Liver (tissue), 8 donors: ENCODE measurements at regions not wholly inside any gene's neighbourhood (a gene's known extent, or its start where the extent isn't known, plus 50 kb on each side); places are given as distances from the start of the nearest gene placed in this dataset.

Experiments
- DNase-seq: peaks from one replicate; pipeline ENCODE4 v3.0.0-alpha.2; 2017; ENCODE audit warnings: low spot score
- H3K27ac ChIP-seq, 2 donors: one replicate each; pipeline ENCODE4 v1.7.0; 2013; ENCODE audit warnings: inconsistent platforms in 2 of 2, low read length in 2 of 2, control low read depth in 1 of 2, low read depth in 1 of 2, mild to moderate bottlenecking in 1 of 2
- H3K27me3 ChIP-seq, 4 donors: one replicate each; pipeline versions ENCODE4 v1.6.1 to v1.7.0; 2013; ENCODE audit warnings: low read length in 3 of 4, inconsistent platforms in 1 of 4, mild to moderate bottlenecking in 1 of 4, moderate library complexity in 1 of 4; ENCODE audit not compliant: control insufficient read depth in 4 of 4, insufficient read depth in 4 of 4
- H3K36me3 ChIP-seq, 4 donors: one replicate each; pipeline versions ENCODE4 v1.6.1 to v1.7.0; 2013; ENCODE audit warnings: low read length in 3 of 4, mild to moderate bottlenecking in 3 of 4, low read depth in 1 of 4, moderate library complexity in 1 of 4; ENCODE audit not compliant: control insufficient read depth in 4 of 4, insufficient read depth in 3 of 4
- H3K4me1 ChIP-seq, 4 donors: one replicate each; pipeline versions ENCODE4 v1.6.1 to v1.7.0; 2013; ENCODE audit warnings: low read length in 3 of 4, mild to moderate bottlenecking in 3 of 4, moderate library complexity in 1 of 4; ENCODE audit not compliant: control insufficient read depth in 4 of 4, insufficient read depth in 4 of 4
- H3K4me3 ChIP-seq, 3 donors: one replicate each; pipeline versions ENCODE4 v1.6.1 to v1.7.0; 2013; ENCODE audit warnings: low read length in 3 of 3, control low read depth in 1 of 3, low read depth in 1 of 3, mild to moderate bottlenecking in 1 of 3
- H3K9ac ChIP-seq, 2 donors: one replicate each; pipeline ENCODE4 v1.7.0; 2013; ENCODE audit warnings: low read length in 2 of 2, mild to moderate bottlenecking in 2 of 2, moderate library complexity in 2 of 2, control low read depth in 1 of 2, low read depth in 1 of 2
- H3K9me3 ChIP-seq, 4 donors: one replicate each; pipeline versions ENCODE4 v1.6.1 to v1.7.0; 2013; ENCODE audit warnings: low read length in 3 of 4; ENCODE audit not compliant: control insufficient read depth in 4 of 4
- EGR1 ChIP-seq, 2 donors: IDR thresholded peaks; 2 replicates each; pipeline ENCODE4 v1.6.1; 2016 to 2018; ENCODE audit warnings: antibody characterized with exemption in 2 of 2, low read depth in 2 of 2
- FOXA1 ChIP-seq: IDR thresholded peaks from 2 replicates; pipeline ENCODE4 v1.6.1; 2016; ENCODE audit warnings: antibody characterized with exemption
- GABPA ChIP-seq, 2 donors: IDR thresholded peaks in 1 of 2; conservative IDR thresholded peaks in 1 of 2; 2 replicates each; pipeline ENCODE4 v1.6.1; 2016; ENCODE audit warnings: antibody characterized with exemption in 2 of 2, mild to moderate bottlenecking in 1 of 2, moderate library complexity in 1 of 2
- HNF4A ChIP-seq, 2 donors: conservative IDR thresholded peaks; 2 replicates each; pipeline ENCODE4 v1.6.1; 2016; ENCODE audit warnings: antibody characterized with exemption in 2 of 2, mild to moderate bottlenecking in 2 of 2
- HNF4G ChIP-seq: IDR thresholded peaks from 2 replicates; pipeline ENCODE4 v1.6.1; 2016; ENCODE audit warnings: antibody characterized with exemption
- JUND ChIP-seq, 2 donors: IDR thresholded peaks; 2 replicates each; pipeline ENCODE4 v1.6.1; 2016; ENCODE audit warnings: antibody characterized with exemption in 2 of 2
- NR2F2 ChIP-seq: IDR thresholded peaks from 2 replicates; pipeline ENCODE4 v1.6.1; 2016; ENCODE audit warnings: antibody characterized with exemption
- RAD21 ChIP-seq, 2 donors: IDR thresholded peaks; 2 replicates each; pipeline ENCODE4 v1.6.1; 2016; ENCODE audit warnings: antibody characterized with exemption in 2 of 2, mild to moderate bottlenecking in 2 of 2
- RXRA ChIP-seq, 2 donors: IDR thresholded peaks; 2 replicates each; pipeline ENCODE4 v1.6.1; 2017 to 2018; ENCODE audit warnings: antibody characterized with exemption in 2 of 2, mild to moderate bottlenecking in 1 of 2
- SP1 ChIP-seq: IDR thresholded peaks from 2 replicates; pipeline ENCODE4 v1.6.1; 2018; ENCODE audit warnings: antibody characterized with exemption, mild to moderate bottlenecking
- TAF1 ChIP-seq: conservative IDR thresholded peaks from 2 replicates; pipeline ENCODE4 v1.6.1; 2016; ENCODE audit warnings: antibody characterized with exemption, mild to moderate bottlenecking
- YY1 ChIP-seq: IDR thresholded peaks from 2 replicates; pipeline ENCODE4 v1.6.1; 2016; ENCODE audit warnings: antibody characterized with exemption, mild to moderate bottlenecking
- WGBS: extraction: QIAGEN DNeasy Blood & Tissue Kit; methylation state at CpG from one replicate; pipeline ENCODE4 v1.1.7; 2013; 5-methylcytosine and 5-hydroxymethylcytosine counted together
- TF ChIP-seq, protein P1 (sequence below): IDR thresholded peaks from 2 replicates; pipeline ENCODE4 v1.6.1; 2016; ENCODE audit warnings: antibody characterized with exemption
- TF ChIP-seq, protein P2 (sequence below): IDR thresholded peaks from 2 replicates; pipeline ENCODE4 v1.6.1; 2016; ENCODE audit warnings: antibody characterized with exemption, mild to moderate bottlenecking
- TF ChIP-seq, protein P3 (sequence below): fragments of 150-350 bp; IDR thresholded peaks from 2 replicates; pipeline ENCODE4 v1.5.1; 2017; ENCODE audit warnings: improper control_type of control experiment, low read depth, low read length; ENCODE audit not compliant: missing input control
- TF ChIP-seq, protein P4 (sequence below): IDR thresholded peaks from 2 replicates; pipeline ENCODE4 v1.6.1; 2016; ENCODE audit warnings: antibody characterized with exemption
- TF ChIP-seq, protein P5 (sequence below): IDR thresholded peaks from 2 replicates; pipeline ENCODE4 v1.6.1; 2016; ENCODE audit warnings: antibody characterized with exemption
- donor health status: healthy.
- donor health status: healthy.
- donor health status: healthy.
- donor health status: healthy.
- donor health status: healthy.

DNA sequence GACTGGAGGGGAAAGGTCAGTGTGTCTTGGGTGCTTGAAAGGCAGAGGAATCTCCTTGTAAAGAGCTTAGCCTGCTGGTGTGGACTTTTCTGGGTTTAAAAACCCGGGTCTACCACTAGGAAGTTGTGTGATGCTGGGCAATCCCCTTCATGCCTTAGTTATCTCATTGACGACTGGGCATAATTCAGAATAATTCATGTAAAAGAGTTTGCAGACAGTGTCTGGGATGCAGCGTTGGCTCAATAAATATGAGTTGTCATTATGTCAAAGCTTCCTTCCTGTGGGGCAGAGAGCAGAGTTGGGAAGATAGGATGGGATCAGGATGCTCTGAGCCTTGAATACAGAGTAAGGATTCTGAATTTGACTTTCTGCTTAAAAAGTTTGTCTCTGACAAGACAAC, 196.4 kb downstream of the ADRA2A start:
- Histone ChIP-seq H3K9me3 (peaks cover 0 to 3% (median 0%) of the 10 kb centered on the region in 4 donors), H3K4me3 (no peak overlapping the region), H3K27me3 (peaks cover 0 to 2% (median 0%) of the 10 kb centered on the region in 4 donors), H3K27ac (no peak overlapping the region), H3K4me1 (no peaks in the 10 kb centered on the region), H3K36me3 (no peaks in the 10 kb centered on the region), H3K9ac (no peak overlapping the region)
- TF ChIP-seq HNF4A (conservative IDR thresholded peaks at IDR 0.05) (no peak), YY1 (no peak), EGR1 (IDR thresholded peaks at IDR 0.05; ENCODE audit: low read depth in 2 of 2) (no peak), TAF1 (no peak), FOXA1 (no peak), NR2F2 (no peak), HNF4G (no peak)
- TF ChIP-seq, protein P1, sequence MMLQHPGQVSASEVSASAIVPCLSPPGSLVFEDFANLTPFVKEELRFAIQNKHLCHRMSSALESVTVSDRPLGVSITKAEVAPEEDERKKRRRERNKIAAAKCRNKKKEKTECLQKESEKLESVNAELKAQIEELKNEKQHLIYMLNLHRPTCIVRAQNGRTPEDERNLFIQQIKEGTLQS = no peak
- TF ChIP-seq, protein P2, sequence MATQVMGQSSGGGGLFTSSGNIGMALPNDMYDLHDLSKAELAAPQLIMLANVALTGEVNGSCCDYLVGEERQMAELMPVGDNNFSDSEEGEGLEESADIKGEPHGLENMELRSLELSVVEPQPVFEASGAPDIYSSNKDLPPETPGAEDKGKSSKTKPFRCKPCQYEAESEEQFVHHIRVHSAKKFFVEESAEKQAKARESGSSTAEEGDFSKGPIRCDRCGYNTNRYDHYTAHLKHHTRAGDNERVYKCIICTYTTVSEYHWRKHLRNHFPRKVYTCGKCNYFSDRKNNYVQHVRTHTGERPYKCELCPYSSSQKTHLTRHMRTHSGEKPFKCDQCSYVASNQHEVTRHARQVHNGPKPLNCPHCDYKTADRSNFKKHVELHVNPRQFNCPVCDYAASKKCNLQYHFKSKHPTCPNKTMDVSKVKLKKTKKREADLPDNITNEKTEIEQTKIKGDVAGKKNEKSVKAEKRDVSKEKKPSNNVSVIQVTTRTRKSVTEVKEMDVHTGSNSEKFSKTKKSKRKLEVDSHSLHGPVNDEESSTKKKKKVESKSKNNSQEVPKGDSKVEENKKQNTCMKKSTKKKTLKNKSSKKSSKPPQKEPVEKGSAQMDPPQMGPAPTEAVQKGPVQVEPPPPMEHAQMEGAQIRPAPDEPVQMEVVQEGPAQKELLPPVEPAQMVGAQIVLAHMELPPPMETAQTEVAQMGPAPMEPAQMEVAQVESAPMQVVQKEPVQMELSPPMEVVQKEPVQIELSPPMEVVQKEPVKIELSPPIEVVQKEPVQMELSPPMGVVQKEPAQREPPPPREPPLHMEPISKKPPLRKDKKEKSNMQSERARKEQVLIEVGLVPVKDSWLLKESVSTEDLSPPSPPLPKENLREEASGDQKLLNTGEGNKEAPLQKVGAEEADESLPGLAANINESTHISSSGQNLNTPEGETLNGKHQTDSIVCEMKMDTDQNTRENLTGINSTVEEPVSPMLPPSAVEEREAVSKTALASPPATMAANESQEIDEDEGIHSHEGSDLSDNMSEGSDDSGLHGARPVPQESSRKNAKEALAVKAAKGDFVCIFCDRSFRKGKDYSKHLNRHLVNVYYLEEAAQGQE = no peak
- DNase-seq = no peak
- 46% methylated on average over 3 of the region's 3 CpGs for WGBS

DNA sequence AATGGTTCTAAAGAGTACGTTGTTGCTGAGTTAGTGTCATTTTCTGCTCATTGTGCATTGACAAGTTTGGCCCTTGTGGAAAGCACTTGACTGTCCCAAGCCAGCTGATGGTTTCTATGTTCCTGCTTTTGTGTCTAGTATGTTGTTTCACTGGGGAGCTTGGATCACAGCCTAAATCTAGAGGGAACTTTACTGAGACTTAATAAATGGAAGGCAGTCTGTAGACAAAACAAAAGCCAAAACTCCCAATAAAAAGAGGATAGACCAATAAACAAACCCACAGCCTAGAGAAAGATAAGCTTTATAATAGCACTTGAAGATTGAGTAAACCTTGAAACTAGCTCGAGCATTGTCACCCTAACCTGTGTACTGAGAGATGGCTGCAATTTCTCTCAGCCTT, 196.8 kb downstream of the ADRA2A start:
- H3K4me1 ChIP-seq = no peaks in the 10 kb centered on the region
- no peak overlapping the region for H3K9ac ChIP-seq
- no peaks in the 10 kb centered on the region for H3K36me3 ChIP-seq
- H3K27me3 ChIP-seq = peaks cover 0 to 2% (median 0%) of the 10 kb centered on the region in 4 donors
- DNase-seq = no peak
- H3K4me3 ChIP-seq = no peak overlapping the region
- peaks cover 0 to 3% (median 0%) of the 10 kb centered on the region in 4 donors for H3K9me3 ChIP-seq
- no peak overlapping the region for H3K27ac ChIP-seq
- TF ChIP-seq JUND (IDR thresholded peaks at IDR 0.05) (no peak), NR2F2 (no peak), EGR1 (IDR thresholded peaks at IDR 0.05; ENCODE audit: low read depth in 2 of 2) (no peak), FOXA1 (no peak), RAD21 (IDR thresholded peaks at IDR 0.05) (no peak), GABPA (IDR thresholded peaks at IDR 0.05 in 1 of 2, conservative IDR thresholded peaks at IDR 0.05 in 1 of 2) (no peak), HNF4G (no peak), HNF4A (conservative IDR thresholded peaks at IDR 0.05) (no peak), YY1 (no peak), SP1 (no peak), RXRA (IDR thresholded peaks at IDR 0.05) (no peak), TAF1 (no peak)
- TF ChIP-seq, protein P3, sequence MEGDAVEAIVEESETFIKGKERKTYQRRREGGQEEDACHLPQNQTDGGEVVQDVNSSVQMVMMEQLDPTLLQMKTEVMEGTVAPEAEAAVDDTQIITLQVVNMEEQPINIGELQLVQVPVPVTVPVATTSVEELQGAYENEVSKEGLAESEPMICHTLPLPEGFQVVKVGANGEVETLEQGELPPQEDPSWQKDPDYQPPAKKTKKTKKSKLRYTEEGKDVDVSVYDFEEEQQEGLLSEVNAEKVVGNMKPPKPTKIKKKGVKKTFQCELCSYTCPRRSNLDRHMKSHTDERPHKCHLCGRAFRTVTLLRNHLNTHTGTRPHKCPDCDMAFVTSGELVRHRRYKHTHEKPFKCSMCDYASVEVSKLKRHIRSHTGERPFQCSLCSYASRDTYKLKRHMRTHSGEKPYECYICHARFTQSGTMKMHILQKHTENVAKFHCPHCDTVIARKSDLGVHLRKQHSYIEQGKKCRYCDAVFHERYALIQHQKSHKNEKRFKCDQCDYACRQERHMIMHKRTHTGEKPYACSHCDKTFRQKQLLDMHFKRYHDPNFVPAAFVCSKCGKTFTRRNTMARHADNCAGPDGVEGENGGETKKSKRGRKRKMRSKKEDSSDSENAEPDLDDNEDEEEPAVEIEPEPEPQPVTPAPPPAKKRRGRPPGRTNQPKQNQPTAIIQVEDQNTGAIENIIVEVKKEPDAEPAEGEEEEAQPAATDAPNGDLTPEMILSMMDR = no peak
- TF ChIP-seq, protein P1 = no peak
- TF ChIP-seq, protein P2 = no peak
- TF ChIP-seq, protein P4, sequence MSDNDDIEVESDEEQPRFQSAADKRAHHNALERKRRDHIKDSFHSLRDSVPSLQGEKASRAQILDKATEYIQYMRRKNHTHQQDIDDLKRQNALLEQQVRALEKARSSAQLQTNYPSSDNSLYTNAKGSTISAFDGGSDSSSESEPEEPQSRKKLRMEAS = no peak
- TF ChIP-seq, protein P5, sequence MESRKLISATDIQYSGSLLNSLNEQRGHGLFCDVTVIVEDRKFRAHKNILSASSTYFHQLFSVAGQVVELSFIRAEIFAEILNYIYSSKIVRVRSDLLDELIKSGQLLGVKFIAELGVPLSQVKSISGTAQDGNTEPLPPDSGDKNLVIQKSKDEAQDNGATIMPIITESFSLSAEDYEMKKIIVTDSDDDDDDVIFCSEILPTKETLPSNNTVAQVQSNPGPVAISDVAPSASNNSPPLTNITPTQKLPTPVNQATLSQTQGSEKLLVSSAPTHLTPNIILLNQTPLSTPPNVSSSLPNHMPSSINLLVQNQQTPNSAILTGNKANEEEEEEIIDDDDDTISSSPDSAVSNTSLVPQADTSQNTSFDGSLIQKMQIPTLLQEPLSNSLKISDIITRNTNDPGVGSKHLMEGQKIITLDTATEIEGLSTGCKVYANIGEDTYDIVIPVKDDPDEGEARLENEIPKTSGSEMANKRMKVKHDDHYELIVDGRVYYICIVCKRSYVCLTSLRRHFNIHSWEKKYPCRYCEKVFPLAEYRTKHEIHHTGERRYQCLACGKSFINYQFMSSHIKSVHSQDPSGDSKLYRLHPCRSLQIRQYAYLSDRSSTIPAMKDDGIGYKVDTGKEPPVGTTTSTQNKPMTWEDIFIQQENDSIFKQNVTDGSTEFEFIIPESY = no peak
- 55% methylated on average over 2 of the region's 2 CpGs for WGBS
